LoVo (cell line): ENCODE measurements at regions not wholly inside any gene's neighbourhood (a gene's known extent, or its start where the extent isn't known, plus 50 kb on each side); places are given as distances from the start of the nearest gene placed in this dataset.
A peak's percentile ranks its signal among the peaks of the same experiment; 100 is the strongest.
"Not testable (repeated sequence)": the region's sequence is repeated elsewhere in the genome, so short reads cannot be mapped to it uniquely, and the experiment has no call there.

ENCODE experiments used
- DNase-seq: peaks from one replicate; pipeline ENCODE4 v3.0.0-alpha.2; 2016; ENCODE audit warnings: low spot score

GRCh38 chr2:234275515-234275914, 221.4 kb downstream of the ARL4C start:
- no peak for DNase-seq

- no peak for DNase-seq
Observed at GRCh38 chr2:234273887-234274584, 222.8 kb downstream of the ARL4C start.

GRCh38 chr2:234272069-234272850, 221.8 kb downstream of the SPP2 start:
- no peak for DNase-seq

GRCh38 chr2:234271338-234271737, 220.8 kb downstream of the SPP2 start:
- no peak for DNase-seq

GRCh38 chr2:234269769-234270204, 219.3 kb downstream of the SPP2 start:
- peak; percentile 60 for DNase-seq

- DNase-seq = no peak
Observed at GRCh38 chr2:234267534-234267933, 217.0 kb downstream of the SPP2 start.

GRCh38 chr2:234266952-234267351, 216.4 kb downstream of the SPP2 start:
- no peak for DNase-seq

GRCh38 chr2:234265206-234265605, 214.7 kb downstream of the SPP2 start:
- DNase-seq = no peak

- no peak for DNase-seq
Observed at GRCh38 chr2:234261736-234262135, 211.2 kb downstream of the SPP2 start.

- DNase-seq = no peak
Observed at GRCh38 chr2:234259440-234259839, 208.9 kb downstream of the SPP2 start.

GRCh38 chr2:234258562-234259141, 208.2 kb downstream of the SPP2 start:
- DNase-seq = peak; percentile 38

GRCh38 chr2:234257859-234258561, 207.5 kb downstream of the SPP2 start:
- peak; percentile 90 for DNase-seq

- peak; percentile 55 for DNase-seq
Observed at GRCh38 chr2:234256516-234256915, 206.0 kb downstream of the SPP2 start.

- DNase-seq = no peak
Observed at GRCh38 chr2:234254783-234255521, 204.4 kb downstream of the SPP2 start.

- DNase-seq = no peak
Observed at GRCh38 chr2:234252772-234253171, 202.3 kb downstream of the SPP2 start.

GRCh38 chr2:234251326-234252271, 201.1 kb downstream of the SPP2 start:
- peak; percentile 86 for DNase-seq

GRCh38 chr2:234250926-234251325, 200.4 kb downstream of the SPP2 start:
- DNase-seq = no peak

GRCh38 chr2:234249873-234250272, 199.4 kb downstream of the SPP2 start:
- DNase-seq = peak; percentile 85

GRCh38 chr2:234249034-234249735, 198.7 kb downstream of the SPP2 start:
- no peak for DNase-seq

GRCh38 chr2:234248213-234248710, 197.8 kb downstream of the SPP2 start:
- DNase-seq = not testable (repeated sequence)
